ENCODE measurements at regions not wholly inside any gene's neighbourhood (a gene's known extent, or its start where the extent isn't known, plus 50 kb on each side); places are given as distances from the start of the nearest gene placed in this dataset.
"Not testable (repeated sequence)": the region's sequence is repeated elsewhere in the genome, so short reads cannot be mapped to it uniquely, and the experiment has no call there.

- DNase-seq, result no peak
These were observed 60.6 kb upstream of the SYK start for GRCh38 chr9:90741036-90741435.

DNA sequence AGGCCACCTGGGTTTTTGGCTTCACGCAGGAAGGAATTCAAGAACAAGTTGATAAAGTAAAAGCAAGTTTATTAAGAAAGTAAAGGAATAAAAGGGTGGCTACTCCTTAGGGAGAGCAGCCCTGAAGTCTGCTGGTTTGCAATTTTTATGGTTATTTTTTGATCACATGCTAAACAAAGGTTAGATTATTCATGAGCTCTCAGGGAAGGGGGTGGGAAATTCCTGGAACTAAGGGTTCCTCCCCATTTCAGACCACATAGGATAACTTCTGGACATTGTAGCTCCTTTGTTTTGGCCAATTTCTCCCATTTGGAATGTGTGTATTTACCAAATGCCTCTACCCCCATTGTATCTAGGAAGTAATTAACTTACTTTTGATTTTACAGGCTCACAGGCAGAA lies 63.9 kb upstream of the SYK start:
- DNase-seq, result no peak

- peak; percentile 33 for DNase-seq
These were observed 65.7 kb upstream of the SYK start for GRCh38 chr9:90735952-90736351.

DNA sequence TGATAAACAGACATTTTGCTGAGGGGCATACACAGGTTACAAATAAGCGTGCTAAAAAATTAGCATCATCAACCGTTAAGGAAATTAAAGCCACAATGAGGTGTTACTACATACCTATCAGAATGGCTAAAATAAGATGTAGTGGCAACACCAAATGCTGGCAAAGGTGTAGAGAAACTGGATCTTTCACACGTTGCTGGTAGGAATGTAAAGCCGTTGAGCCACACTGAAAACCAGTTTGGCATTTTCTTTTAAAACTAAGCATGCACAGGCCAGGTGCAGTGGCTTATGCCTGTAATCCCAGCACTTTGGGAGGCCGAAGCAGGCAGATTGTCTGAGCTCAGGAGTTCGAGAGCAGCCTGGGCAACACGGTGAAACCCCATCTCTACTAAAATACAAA lies 67.0 kb upstream of the SYK start:
- no peak for DNase-seq

GRCh38 chr9:90729351-90729750 lies 72.3 kb upstream of the SYK start:
- DNase-seq, result no peak

- no peak for DNase-seq
These were observed 74.1 kb upstream of the SYK start for GRCh38 chr9:90727488-90727887.

DNA sequence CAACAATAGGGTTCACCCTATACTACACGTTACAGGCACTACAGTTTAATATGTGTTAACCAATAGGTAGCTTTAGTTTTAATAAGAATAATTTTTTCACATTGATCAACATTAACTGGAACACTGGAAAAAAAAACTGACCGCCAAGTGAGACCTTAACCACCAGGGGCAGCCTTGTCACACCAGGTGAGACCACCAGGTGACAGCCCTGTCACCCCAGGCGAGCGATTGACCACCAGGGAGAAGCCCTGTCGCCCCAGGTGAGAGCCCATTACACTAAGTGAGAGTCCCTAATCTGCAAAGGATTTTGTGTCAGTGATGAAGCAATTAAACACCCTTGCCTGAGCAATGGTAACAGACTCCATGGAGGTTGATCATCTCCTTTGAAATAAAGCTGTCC lies 75.4 kb upstream of the SYK start:
- no peak for DNase-seq

GRCh38 chr9:90724880-90725279 lies 76.7 kb upstream of the SYK start:
- no peak for DNase-seq

GRCh38 chr9:90724112-90724511 lies 77.5 kb upstream of the SYK start:
- no peak for DNase-seq

DNA sequence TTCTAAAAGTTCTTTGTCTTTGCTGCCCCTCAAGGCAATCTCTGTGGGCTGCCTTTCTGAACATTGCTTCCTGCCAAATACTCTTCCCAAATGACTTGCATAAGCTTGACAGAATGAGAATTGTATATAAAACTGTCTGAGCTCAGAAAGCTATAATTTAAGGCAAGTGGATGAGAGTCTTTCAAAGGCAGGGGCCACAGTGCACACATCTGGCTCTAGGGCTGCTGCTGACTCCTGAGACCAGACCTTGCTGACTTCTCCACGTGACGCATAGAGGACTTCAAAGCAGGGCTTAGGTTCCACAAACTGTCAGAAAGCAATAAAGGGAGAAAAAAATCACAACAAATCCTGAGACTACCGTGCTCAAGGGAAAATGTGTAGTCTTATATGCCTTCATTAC lies 79.4 kb upstream of the DIRAS2 start:
- DNase-seq, result no peak

DNA sequence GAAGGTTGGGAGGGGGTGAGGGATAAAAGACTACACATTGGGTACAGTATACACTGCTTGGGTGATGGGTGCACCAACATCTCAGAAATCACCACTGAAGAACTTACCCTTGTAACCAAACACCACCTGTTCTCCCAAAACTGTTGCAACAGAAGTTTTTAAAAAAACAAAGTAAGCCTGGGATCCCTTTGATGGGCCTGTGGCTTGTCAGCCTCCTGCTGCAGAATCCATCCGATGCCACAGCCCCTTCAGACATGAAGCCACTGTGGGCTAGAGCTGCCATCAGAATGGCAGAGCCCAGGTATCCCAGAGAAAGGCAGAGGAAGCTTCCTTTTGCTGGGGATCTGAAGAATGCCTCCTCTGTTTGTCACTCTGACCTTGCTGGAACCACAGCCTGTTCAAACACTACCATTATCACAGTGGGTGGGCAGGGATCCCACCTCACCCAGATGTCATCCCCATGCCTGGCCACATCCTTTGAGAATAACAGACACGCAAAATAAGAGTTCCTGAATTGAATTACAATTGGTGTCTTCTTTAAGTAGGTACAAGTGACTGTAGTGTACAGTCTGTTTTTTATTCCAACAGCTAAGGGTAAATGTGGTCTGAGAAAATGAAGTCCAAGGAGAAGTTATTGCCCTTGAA lies 78.1 kb upstream of the DIRAS2 start:
- no peak for DNase-seq

DNA sequence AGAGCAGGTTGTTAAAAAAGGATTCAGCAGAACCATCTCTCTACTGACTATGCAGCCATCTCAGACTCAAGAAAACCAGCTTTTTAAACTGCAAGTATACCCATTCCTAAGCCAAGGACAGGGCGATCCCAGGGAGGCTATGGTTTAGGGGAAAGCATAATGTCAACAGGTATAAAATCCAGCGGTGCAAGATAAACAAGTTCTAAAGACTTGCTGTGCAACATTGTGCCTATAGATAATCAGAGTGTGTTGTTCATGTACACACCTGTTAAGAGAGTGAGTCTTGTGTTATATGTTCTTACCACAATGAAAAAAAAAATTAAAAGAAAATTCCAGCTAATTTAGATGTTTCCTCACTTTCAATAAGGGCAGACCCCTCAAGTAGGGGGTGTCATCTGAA lies 63.6 kb upstream of the DIRAS2 start:
- DNase-seq, result no peak

- DNase-seq, result no peak
These were observed 59.9 kb upstream of the DIRAS2 start for GRCh38 chr9:90702441-90702955.

- DNase-seq, result no peak
These were observed 56.3 kb upstream of the DIRAS2 start for GRCh38 chr9:90698871-90699440.

GRCh38 chr9:90697808-90698207 lies 55.2 kb upstream of the DIRAS2 start:
- no peak for DNase-seq

GRCh38 chr9:90694187-90694586 lies 51.6 kb upstream of the DIRAS2 start:
- DNase-seq, result not testable (repeated sequence)
